A673 (cell line): ENCODE measurements at regions not wholly inside any gene's neighbourhood (a gene's known extent, or its start where the extent isn't known, plus 50 kb on each side); places are given as distances from the start of the nearest gene placed in this dataset.
"Not testable (repeated sequence)": the region's sequence is repeated elsewhere in the genome, so short reads cannot be mapped to it uniquely, and the experiment has no call there.

Source experiments
- EZH2 ChIP-seq: fragments of 200-600 bp; sonication (generic); IDR thresholded peaks from 2 replicates; pipeline ENCODE4 v1.6.1; 2017; ENCODE audit warnings: borderline replicate concordance, low read depth, mild to moderate bottlenecking, mixed read lengths, antibody characterized with exemption, low read length; ENCODE audit not compliant: poor library complexity, severe bottlenecking
- TF ChIP-seq, protein P1 (sequence below): fragments of 300-800, 200-600 bp; sonication (generic); conservative IDR thresholded peaks from 2 replicates; pipeline ENCODE4 v1.5.1; 2017; ENCODE audit warnings: low read depth, mild to moderate bottlenecking, antibody characterized with exemption, low read length, moderate library complexity, mixed read lengths

- TF ChIP-seq, protein P1, sequence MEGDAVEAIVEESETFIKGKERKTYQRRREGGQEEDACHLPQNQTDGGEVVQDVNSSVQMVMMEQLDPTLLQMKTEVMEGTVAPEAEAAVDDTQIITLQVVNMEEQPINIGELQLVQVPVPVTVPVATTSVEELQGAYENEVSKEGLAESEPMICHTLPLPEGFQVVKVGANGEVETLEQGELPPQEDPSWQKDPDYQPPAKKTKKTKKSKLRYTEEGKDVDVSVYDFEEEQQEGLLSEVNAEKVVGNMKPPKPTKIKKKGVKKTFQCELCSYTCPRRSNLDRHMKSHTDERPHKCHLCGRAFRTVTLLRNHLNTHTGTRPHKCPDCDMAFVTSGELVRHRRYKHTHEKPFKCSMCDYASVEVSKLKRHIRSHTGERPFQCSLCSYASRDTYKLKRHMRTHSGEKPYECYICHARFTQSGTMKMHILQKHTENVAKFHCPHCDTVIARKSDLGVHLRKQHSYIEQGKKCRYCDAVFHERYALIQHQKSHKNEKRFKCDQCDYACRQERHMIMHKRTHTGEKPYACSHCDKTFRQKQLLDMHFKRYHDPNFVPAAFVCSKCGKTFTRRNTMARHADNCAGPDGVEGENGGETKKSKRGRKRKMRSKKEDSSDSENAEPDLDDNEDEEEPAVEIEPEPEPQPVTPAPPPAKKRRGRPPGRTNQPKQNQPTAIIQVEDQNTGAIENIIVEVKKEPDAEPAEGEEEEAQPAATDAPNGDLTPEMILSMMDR = not testable (repeated sequence)
- not testable (repeated sequence) for TF ChIP-seq EZH2
These were observed 225.7 kb downstream of the SHCBP1 start for GRCh38 chr16:46395391-46395921.
